T-cell (primary cell): ENCODE measurements at regions not wholly inside any gene's neighbourhood (a gene's known extent, or its start where the extent isn't known, plus 50 kb on each side); places are given as distances from the start of the nearest gene placed in this dataset.

Experiments
- ATAC-seq, 4 experiments: fragments of 200-7000 bp in 3 of 4; fragments of 150-1000 bp in 1 of 4; cut with Tn5 transposase; replicated peaks in 1 of 4; 1 replicate in 3 of 4; 2 replicates in 1 of 4; pipeline ENCODE4 v1.10.0; 2021; ENCODE audit warnings: moderate library complexity in 3 of 4, mild to moderate bottlenecking in 2 of 4, moderate number of reproducible peaks in 1 of 4
- CTCF ChIA-PET, 2 donors: fragments of 300-600 bp; sonication (Branson Sonifier 250); formaldehyde crosslinking; loops; one replicate each; lab custom pipeline; 2022; ENCODE audit warnings: antibody characterized with exemption in 2 of 2; lab: Charles Lee
- POLR2A ChIA-PET, 2 donors: fragments of 300-600 bp; sonication (Branson Sonifier 250); formaldehyde crosslinking; loops; one replicate each; lab custom pipeline; 2022; ENCODE audit warnings: antibody characterized with exemption in 2 of 2; lab: Charles Lee
- DNase-seq, 35 experiments: peaks; one replicate each; pipeline versions ENCODE4 v3.0.0 to v3.0.0-alpha.2; 2013 to 2023
- H3K27ac ChIP-seq: one replicate; pipeline ENCODE4 v1.5.1; 2013; ENCODE audit warnings: low read length
- H3K27me3 ChIP-seq, 2 experiments: replicated peaks in 1 of 2; 1 replicate in 1 of 2; 2 replicates in 1 of 2; pipeline versions ENCODE4 v1.6.1 to v1.7.0; 2013; ENCODE audit warnings: low read length in 1 of 2, mixed read lengths in 1 of 2; ENCODE audit not compliant: control insufficient read depth in 2 of 2, insufficient read depth in 2 of 2; ENCODE audit errors: extremely low read depth in 1 of 2
- H3K36me3 ChIP-seq, 2 donors: 1 replicate in 1 of 2; 2 replicates in 1 of 2; pipeline versions ENCODE4 v1.6.1 to v1.7.0; 2013; ENCODE audit warnings: low read length in 1 of 2; ENCODE audit not compliant: control insufficient read depth in 2 of 2, insufficient read depth in 1 of 2; ENCODE audit errors: extremely low read depth in 1 of 2
- H3K4me1 ChIP-seq, 2 experiments: 1 replicate in 1 of 2; 2 replicates in 1 of 2; pipeline versions ENCODE4 v1.6.1 to v1.7.0; 2013; ENCODE audit warnings: low read length in 2 of 2, mixed read lengths in 1 of 2; ENCODE audit not compliant: insufficient read depth in 2 of 2, control insufficient read depth in 1 of 2; ENCODE audit errors: extremely low read depth in 1 of 2
- H3K4me3 ChIP-seq, 2 donors: 1 replicate in 1 of 2; 2 replicates in 1 of 2; pipeline versions ENCODE4 v1.5.1 to v1.7.0; 2013; ENCODE audit warnings: mild to moderate bottlenecking in 2 of 2, low read length in 1 of 2, moderate library complexity in 1 of 2; ENCODE audit not compliant: control insufficient read depth in 1 of 2; ENCODE audit errors: extremely low read depth in 1 of 2
- H3K9me3 ChIP-seq: 2 replicates; pipeline ENCODE4 v1.7.0; 2013
- H3K27ac Mint-ChIP-seq, 2 donors: one replicate each; pipeline ENCODE4 v1.8.0; 2020 to 2021; ENCODE audit warnings: mild to moderate bottlenecking in 2 of 2, mixed read lengths in 2 of 2
- H3K27me3 Mint-ChIP-seq, 2 donors: one replicate each; pipeline ENCODE4 v1.8.0; 2021 to 2022; ENCODE audit warnings: mixed read lengths in 2 of 2
- H3K36me3 Mint-ChIP-seq: one replicate; pipeline ENCODE4 v1.8.0; 2021; ENCODE audit warnings: mixed read lengths
- H3K4me1 Mint-ChIP-seq, 3 donors: one replicate each; pipeline ENCODE4 v1.8.0; 2020 to 2022; ENCODE audit warnings: mixed read lengths in 3 of 3, mild to moderate bottlenecking in 1 of 3
- H3K4me3 Mint-ChIP-seq, 3 donors: one replicate each; pipeline ENCODE4 v1.8.0; 2020 to 2022; ENCODE audit warnings: mild to moderate bottlenecking in 3 of 3, mixed read lengths in 3 of 3, moderate library complexity in 3 of 3
- H3K9me3 Mint-ChIP-seq, 3 donors: one replicate each; pipeline ENCODE4 v1.8.0; 2020 to 2022; ENCODE audit warnings: mixed read lengths in 3 of 3
- WGBS: methylation state at CpG from one replicate; pipeline ENCODE4 v1.1.5; 2013; ENCODE audit warnings: missing lambda C conversion rate; ENCODE audit not compliant: insufficient coverage; 5-methylcytosine and 5-hydroxymethylcytosine counted together

- Mint-ChIP-seq H3K9me3 (peaks cover 14 to 30% (median 27%) of the 10 kb centered on the region in 3 donors), H3K4me1 (no peaks in the 10 kb centered on the region), H3K4me3 (no peak overlapping the region), H3K36me3 (no peaks in the 10 kb centered on the region), H3K27ac (no peak overlapping the region), H3K27me3 (no peaks in the 10 kb centered on the region)
- no peak overlapping the region for H3K27ac ChIP-seq
- 64% methylated on average over 5 of the region's 11 CpGs for WGBS
- no peak for ATAC-seq
- no peaks in the 10 kb centered on the region for H3K9me3 ChIP-seq
- H3K4me1 ChIP-seq, result no peaks in the 10 kb centered on the region
- no peak for DNase-seq
- ChIA-PET CTCF (no interaction called here), POLR2A (no interaction called here)
- no peaks in the 10 kb centered on the region for H3K27me3 ChIP-seq
- no peaks in the 10 kb centered on the region for H3K36me3 ChIP-seq
- no peak overlapping the region for H3K4me3 ChIP-seq
Measured at GRCh38 chr3:75101329-75102147, 487.1 kb upstream of the CNTN3 start.

GRCh38 chr3:75110741-75111140 lies 496.3 kb upstream of the CNTN3 start:
- ATAC-seq, result no peak
- Mint-ChIP-seq H3K27me3 (no peaks in the 10 kb centered on the region), H3K9me3 (peaks cover 0 to 5% (median 4%) of the 10 kb centered on the region in 3 donors), H3K4me3 (no peak overlapping the region), H3K36me3 (no peaks in the 10 kb centered on the region), H3K27ac (no peak overlapping the region), H3K4me1 (no peaks in the 10 kb centered on the region)
- CTCF ChIA-PET, result no interaction called here
- no CpG with 5 or more reads among the region's 1 CpG for WGBS
- no peaks in the 10 kb centered on the region for H3K36me3 ChIP-seq
- H3K4me1 ChIP-seq, result no peaks in the 10 kb centered on the region
- no peaks in the 10 kb centered on the region for H3K27me3 ChIP-seq
- POLR2A ChIA-PET, result interaction anchor here in 1 of 2 donors (0.6 kb wide), 1 partner anchor 17 kb away, joined by 3 read pairs; no protein-coding TSS in a partner anchor
- no peak overlapping the region for H3K27ac ChIP-seq
- no peaks in the 10 kb centered on the region for H3K9me3 ChIP-seq
- H3K4me3 ChIP-seq, result no peak overlapping the region
- DNase-seq, result no peak

GRCh38 chr3:75115695-75116094 lies 501.2 kb upstream of the CNTN3 start:
- Histone ChIP-seq H3K9me3 (no peaks in the 10 kb centered on the region), H3K27ac (no peak overlapping the region), H3K36me3 (no peaks in the 10 kb centered on the region), H3K4me1 (no peaks in the 10 kb centered on the region), H3K27me3 (no peaks in the 10 kb centered on the region), H3K4me3 (no peak overlapping the region)
- Mint-ChIP-seq H3K4me1 (no peaks in the 10 kb centered on the region), H3K36me3 (no peaks in the 10 kb centered on the region), H3K27ac (no peak overlapping the region), H3K9me3 (peaks cover 10 to 11% (median 10%) of the 10 kb centered on the region in 3 donors), H3K4me3 (no peak overlapping the region), H3K27me3 (no peaks in the 10 kb centered on the region)
- ATAC-seq (no peak), DNase-seq (no peak)
- ChIA-PET POLR2A (no interaction called here), CTCF (no interaction called here)
- WGBS, result no CpG with 5 or more reads among the region's 2 CpGs

- WGBS, result no CpG with 5 or more reads among the region's 1 CpG
- Mint-ChIP-seq H3K4me1 (no peaks in the 10 kb centered on the region), H3K36me3 (no peaks in the 10 kb centered on the region), H3K9me3 (peaks cover 10 to 11% (median 10%) of the 10 kb centered on the region in 3 donors), H3K4me3 (no peak overlapping the region), H3K27me3 (no peaks in the 10 kb centered on the region), H3K27ac (no peak overlapping the region)
- no peak overlapping the region for H3K4me3 ChIP-seq
- H3K27ac ChIP-seq, result no peak overlapping the region
- H3K4me1 ChIP-seq, result no peaks in the 10 kb centered on the region
- no peaks in the 10 kb centered on the region for H3K9me3 ChIP-seq
- DNase-seq (no peak), ATAC-seq (no peak)
- no peaks in the 10 kb centered on the region for H3K27me3 ChIP-seq
- no peaks in the 10 kb centered on the region for H3K36me3 ChIP-seq
- CTCF ChIA-PET, result no interaction called here
- POLR2A ChIA-PET, result no interaction called here
Measured at GRCh38 chr3:75118779-75119178, 504.3 kb upstream of the CNTN3 start.

GRCh38 chr3:75126556-75126955 lies 512.1 kb upstream of the CNTN3 start:
- H3K27me3 Mint-ChIP-seq, result no peaks in the 10 kb centered on the region

GRCh38 chr3:75129101-75129500 lies 514.6 kb upstream of the CNTN3 start:
- H3K36me3 ChIP-seq, result no peaks in the 10 kb centered on the region
- H3K4me3 ChIP-seq, result no peak overlapping the region
- H3K36me3 Mint-ChIP-seq, result no peaks in the 10 kb centered on the region
- ChIA-PET POLR2A (no interaction called here), CTCF (no interaction called here)
- H3K27me3 ChIP-seq, result no peaks in the 10 kb centered on the region
- no peak overlapping the region for H3K27ac Mint-ChIP-seq
- no peaks in the 10 kb centered on the region for H3K27me3 Mint-ChIP-seq
- no peak overlapping the region for H3K27ac ChIP-seq
- H3K4me3 Mint-ChIP-seq, result no peak overlapping the region
- no peaks in the 10 kb centered on the region for H3K9me3 ChIP-seq
- no CpG with 5 or more reads among the region's 2 CpGs for WGBS
- H3K9me3 Mint-ChIP-seq, result peaks cover 0 to 16% (median 10%) of the 10 kb centered on the region in 3 donors
- no peak for DNase-seq
- no peaks in the 10 kb centered on the region for H3K4me1 Mint-ChIP-seq
- no peaks in the 10 kb centered on the region for H3K4me1 ChIP-seq
- no peak for ATAC-seq

More at GRCh38 chr3:75126556-75126955, 512.1 kb upstream of the CNTN3 start:
- POLR2A ChIA-PET, result no interaction called here
- no peak for ATAC-seq
- Histone ChIP-seq H3K36me3 (no peaks in the 10 kb centered on the region), H3K27ac (no peak overlapping the region), H3K4me3 (no peak overlapping the region), H3K27me3 (no peaks in the 10 kb centered on the region), H3K9me3 (no peaks in the 10 kb centered on the region), H3K4me1 (no peaks in the 10 kb centered on the region)
- DNase-seq, result no peak
- no peaks in the 10 kb centered on the region for H3K36me3 Mint-ChIP-seq
- peaks cover 0 to 16% (median 10%) of the 10 kb centered on the region in 3 donors for H3K9me3 Mint-ChIP-seq
- CTCF ChIA-PET, result interaction anchor here in 1 of 2 donors (0.6 kb wide), 1 partner anchor 147 kb away, joined by 3 read pairs; no protein-coding TSS in a partner anchor
- no peak overlapping the region for H3K27ac Mint-ChIP-seq
- no peak overlapping the region for H3K4me3 Mint-ChIP-seq
- no peaks in the 10 kb centered on the region for H3K4me1 Mint-ChIP-seq
